Gastrocnemius medialis (tissue), 4 donors: ENCODE measurements at regions not wholly inside any gene's neighbourhood (a gene's known extent, or its start where the extent isn't known, plus 50 kb on each side); places are given as distances from the start of the nearest gene placed in this dataset.

Experiments
- ATAC-seq, 2 donors: fragments of 150-250 bp; one replicate each; pipeline ENCODE4 v1.9.1; 2016
- DNase-seq, 2 donors: peaks; one replicate each; pipeline ENCODE4 v3.0.0-alpha.2; 2019
- H3K27ac ChIP-seq, 4 donors: fragments of 200-600 bp; sonication (generic); 1 replicate in 1 of 4; 2 replicates in 3 of 4; pipeline ENCODE4 v1.5.1; 2016 to 2018; ENCODE audit warnings: mild to moderate bottlenecking in 2 of 4, moderate library complexity in 1 of 4
- H3K27me3 ChIP-seq, 3 donors: fragments of 200-600 bp; sonication (generic) in 2 of 3; 1 replicate in 1 of 3; 2 replicates in 2 of 3; pipeline versions ENCODE4 v1.5.1 to v1.6.0; 2016 to 2019; ENCODE audit warnings: mild to moderate bottlenecking in 1 of 3, moderate library complexity in 1 of 3
- H3K36me3 ChIP-seq, 2 donors: fragments of 200-600 bp; sonication (generic) in 1 of 2; one replicate each; pipeline ENCODE4 v1.5.1; 2017 to 2018
- H3K4me1 ChIP-seq, 2 donors: fragments of 200-600 bp; sonication (generic) in 1 of 2; one replicate each; pipeline ENCODE4 v1.5.1; 2016 to 2017; ENCODE audit warnings: mild to moderate bottlenecking in 2 of 2
- H3K4me3 ChIP-seq, 4 donors: fragments of 200-600 bp; sonication (generic) in 3 of 4; 1 replicate in 1 of 4; 2 replicates in 3 of 4; pipeline ENCODE4 v1.5.1; 2016 to 2019; ENCODE audit warnings: mild to moderate bottlenecking in 2 of 4
- H3K9me3 ChIP-seq, 3 donors: fragments of 200-600 bp; sonication (generic) in 2 of 3; 1 replicate in 1 of 3; 2 replicates in 2 of 3; pipeline ENCODE4 v1.5.1; 2016 to 2019
- CTCF ChIP-seq, 5 experiments: fragments of 450-650 bp in 3 of 5; fragments of 200-600 bp in 2 of 5; sonication (generic) in 2 of 5; IDR thresholded peaks in 4 of 5; conservative IDR thresholded peaks in 1 of 5; 1 replicate in 4 of 5; 2 replicates in 1 of 5; pipeline ENCODE4 v1.5.1; 2016 to 2019; ENCODE audit warnings: antibody characterized with exemption in 5 of 5, mild to moderate bottlenecking in 3 of 5, moderate library complexity in 3 of 5
- POLR2A ChIP-seq, 2 donors: fragments of 450-650 bp; IDR thresholded peaks; one replicate each; pipeline ENCODE4 v1.6.1; 2017; ENCODE audit warnings: antibody characterized with exemption in 2 of 2, mild to moderate bottlenecking in 2 of 2, moderate library complexity in 2 of 2
- in situ Hi-C, 4 donors: fragments of 200-750 bp; cut with MboI; loops; one replicate each; pipeline versions ENCODE4 v1.15.0 to v1.8.0; 2017; ENCODE audit warnings: low sequenced_read_pairs in 4 of 4
- intact Hi-C: fragments of 100-400 bp; cut with DNase I; formaldehyde crosslinking; loops from one replicate; pipeline ENCODE4 v1.15.1; 2023; ENCODE audit warnings: low total_unique reads

DNA sequence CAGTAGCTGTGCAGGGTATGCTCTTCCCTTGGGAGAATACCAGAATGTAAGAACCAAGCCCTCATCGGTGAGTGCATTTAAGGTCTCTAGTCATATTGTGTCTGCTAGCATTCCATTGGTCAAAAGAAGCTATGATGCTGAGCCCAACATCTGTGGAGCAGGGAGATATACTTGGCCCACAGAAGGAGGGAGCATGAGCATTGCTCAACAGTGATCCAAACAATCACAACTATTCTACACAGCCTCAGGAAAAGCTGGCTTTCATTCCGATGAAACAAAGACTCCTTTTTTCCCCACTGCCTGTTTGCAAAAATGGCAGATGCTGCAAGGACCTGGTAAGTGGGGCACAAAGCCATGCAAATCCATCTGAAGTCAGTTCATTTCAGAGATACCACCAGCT, 80.6 kb upstream of the DHX15 start:
- intact Hi-C loops (no loop called here), in situ Hi-C loops (no loop called here)
- no peak for TF ChIP-seq CTCF (IDR thresholded peaks at IDR 0.05 in 4 of 5, conservative IDR thresholded peaks at IDR 0.05 in 1 of 5)
- no peak for TF ChIP-seq POLR2A (IDR thresholded peaks at IDR 0.05)
- Histone ChIP-seq H3K27me3 (no peaks in the 10 kb centered on the region), H3K4me3 (no peak overlapping the region), H3K9me3 (no peaks in the 10 kb centered on the region), H3K27ac (no peak overlapping the region), H3K36me3 (no peaks in the 10 kb centered on the region), H3K4me1 (no peaks in the 10 kb centered on the region)
- no peak for ATAC-seq
- no peak for DNase-seq

DNA sequence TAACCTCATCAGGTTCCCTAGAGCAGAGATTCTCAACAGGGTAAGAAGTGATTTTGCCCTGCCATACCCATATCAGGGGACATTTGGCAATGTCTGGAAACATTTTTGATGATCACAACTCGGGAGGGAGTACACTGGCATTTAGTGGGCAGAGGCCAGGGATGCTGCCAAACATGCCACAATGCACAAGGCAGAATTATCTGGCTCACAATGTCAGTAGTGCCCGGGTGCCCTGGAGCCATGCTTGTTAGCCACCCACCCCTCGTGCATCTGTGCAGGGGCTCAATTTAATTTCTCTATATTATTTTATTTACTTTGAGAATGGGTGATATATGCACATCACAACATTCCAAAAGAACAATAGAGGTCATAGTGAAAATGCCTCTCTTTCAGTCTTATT, 82.0 kb upstream of the DHX15 start:
- H3K4me1 ChIP-seq = no peaks in the 10 kb centered on the region
- ATAC-seq (no peak), DNase-seq (no peak)
- no peaks in the 10 kb centered on the region for H3K27me3 ChIP-seq
- TF ChIP-seq CTCF (IDR thresholded peaks at IDR 0.05 in 4 of 5, conservative IDR thresholded peaks at IDR 0.05 in 1 of 5) (no peak), POLR2A (IDR thresholded peaks at IDR 0.05) (no peak)
- intact Hi-C loops (no loop called here), in situ Hi-C loops (no loop called here)
- no peaks in the 10 kb centered on the region for H3K9me3 ChIP-seq
- H3K36me3 ChIP-seq = no peaks in the 10 kb centered on the region
- no peak overlapping the region for H3K27ac ChIP-seq
- no peak overlapping the region for H3K4me3 ChIP-seq

GRCh38 chr4:24666816-24667477, 82.6 kb upstream of the DHX15 start:
- Histone ChIP-seq H3K27ac (no peak overlapping the region), H3K9me3 (no peaks in the 10 kb centered on the region), H3K4me3 (no peak overlapping the region), H3K36me3 (no peaks in the 10 kb centered on the region), H3K4me1 (no peaks in the 10 kb centered on the region), H3K27me3 (no peaks in the 10 kb centered on the region)
- ATAC-seq (no peak), DNase-seq (no peak)
- in situ Hi-C loops (no loop called here), intact Hi-C loops (no loop called here)
- TF ChIP-seq POLR2A (IDR thresholded peaks at IDR 0.05) (no peak), CTCF (IDR thresholded peaks at IDR 0.05 in 4 of 5, conservative IDR thresholded peaks at IDR 0.05 in 1 of 5) (no peak)

- intact Hi-C loops (no loop called here), in situ Hi-C loops (no loop called here)
- Histone ChIP-seq H3K4me3 (no peak overlapping the region), H3K27me3 (no peaks in the 10 kb centered on the region), H3K36me3 (no peaks in the 10 kb centered on the region), H3K9me3 (no peaks in the 10 kb centered on the region), H3K27ac (no peak overlapping the region), H3K4me1 (no peaks in the 10 kb centered on the region)
- no peak for TF ChIP-seq POLR2A (IDR thresholded peaks at IDR 0.05)
- TF ChIP-seq CTCF (IDR thresholded peaks at IDR 0.05 in 4 of 5, conservative IDR thresholded peaks at IDR 0.05 in 1 of 5) = no peak
- DNase-seq (no peak), ATAC-seq (no peak)
These were observed 84.6 kb upstream of the DHX15 start for GRCh38 chr4:24668956-24669355.

DNA sequence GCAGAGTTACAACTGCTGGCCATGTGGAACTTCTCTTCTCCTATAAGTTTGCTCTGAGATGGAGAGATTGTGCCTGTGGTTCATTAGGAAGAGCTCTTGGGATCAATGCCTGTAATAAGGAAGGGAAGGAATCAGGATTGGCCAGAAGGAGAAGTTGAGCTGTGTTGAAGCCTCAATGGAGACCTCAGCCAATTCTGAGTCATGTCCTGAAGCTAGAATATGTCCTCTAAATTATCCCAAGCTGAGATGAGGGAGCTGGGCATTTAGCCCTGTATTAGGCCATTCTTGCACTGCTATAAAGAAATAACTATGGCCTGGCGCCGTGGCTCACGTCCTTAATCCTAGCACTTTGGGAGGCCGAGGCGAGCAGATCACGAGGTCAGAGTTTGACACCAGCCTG, 85.4 kb upstream of the DHX15 start:
- DNase-seq (no peak), ATAC-seq (no peak)
- Histone ChIP-seq H3K27me3 (no peaks in the 10 kb centered on the region), H3K36me3 (no peaks in the 10 kb centered on the region), H3K27ac (no peak overlapping the region), H3K4me1 (no peaks in the 10 kb centered on the region), H3K4me3 (no peak overlapping the region), H3K9me3 (no peaks in the 10 kb centered on the region)
- in situ Hi-C loops = no loop called here
- intact Hi-C loops = no loop called here
- TF ChIP-seq POLR2A (IDR thresholded peaks at IDR 0.05) (no peak), CTCF (IDR thresholded peaks at IDR 0.05 in 4 of 5, conservative IDR thresholded peaks at IDR 0.05 in 1 of 5) (no peak)
